ENCODE measurements at regions not wholly inside any gene's neighbourhood (a gene's known extent, or its start where the extent isn't known, plus 50 kb on each side); places are given as distances from the start of the nearest gene placed in this dataset.

DNA sequence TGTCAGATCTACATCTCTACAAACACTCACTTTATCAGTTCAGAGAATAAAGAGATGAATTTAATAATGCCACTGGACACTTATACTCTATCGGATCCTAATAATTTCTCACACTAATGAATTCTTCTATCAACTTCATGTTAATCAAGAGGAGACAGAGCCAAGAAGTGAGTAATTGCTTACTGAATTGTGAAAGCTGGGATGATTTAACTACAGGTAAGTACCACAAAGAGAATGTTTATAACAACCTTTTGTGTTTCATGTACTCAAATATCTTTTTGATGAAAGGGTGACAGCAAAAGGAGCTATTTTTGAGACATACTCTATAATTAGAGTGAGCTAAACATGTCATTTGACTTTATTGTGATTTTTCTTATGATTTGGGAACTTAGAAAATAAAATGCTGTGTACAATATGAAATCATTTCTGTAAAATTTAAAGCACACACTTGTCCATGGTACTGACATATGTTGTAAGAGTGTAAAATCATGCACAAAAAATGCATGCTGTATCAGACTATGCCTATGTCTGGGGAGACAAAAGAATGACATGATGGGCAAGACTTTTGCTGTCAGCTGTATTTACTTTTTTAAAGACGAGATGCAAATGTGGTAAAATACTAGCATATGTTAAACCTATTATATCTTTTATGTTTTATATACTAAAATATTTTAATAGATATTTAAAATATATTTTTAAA lies 361.2 kb downstream of the CCER1 start:
- in situ Hi-C loops (cut with HindIII; ENCODE audit: low sequenced_read_pairs) = no loop called here
- TF ChIP-seq, protein P1, sequence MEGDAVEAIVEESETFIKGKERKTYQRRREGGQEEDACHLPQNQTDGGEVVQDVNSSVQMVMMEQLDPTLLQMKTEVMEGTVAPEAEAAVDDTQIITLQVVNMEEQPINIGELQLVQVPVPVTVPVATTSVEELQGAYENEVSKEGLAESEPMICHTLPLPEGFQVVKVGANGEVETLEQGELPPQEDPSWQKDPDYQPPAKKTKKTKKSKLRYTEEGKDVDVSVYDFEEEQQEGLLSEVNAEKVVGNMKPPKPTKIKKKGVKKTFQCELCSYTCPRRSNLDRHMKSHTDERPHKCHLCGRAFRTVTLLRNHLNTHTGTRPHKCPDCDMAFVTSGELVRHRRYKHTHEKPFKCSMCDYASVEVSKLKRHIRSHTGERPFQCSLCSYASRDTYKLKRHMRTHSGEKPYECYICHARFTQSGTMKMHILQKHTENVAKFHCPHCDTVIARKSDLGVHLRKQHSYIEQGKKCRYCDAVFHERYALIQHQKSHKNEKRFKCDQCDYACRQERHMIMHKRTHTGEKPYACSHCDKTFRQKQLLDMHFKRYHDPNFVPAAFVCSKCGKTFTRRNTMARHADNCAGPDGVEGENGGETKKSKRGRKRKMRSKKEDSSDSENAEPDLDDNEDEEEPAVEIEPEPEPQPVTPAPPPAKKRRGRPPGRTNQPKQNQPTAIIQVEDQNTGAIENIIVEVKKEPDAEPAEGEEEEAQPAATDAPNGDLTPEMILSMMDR (IDR thresholded peaks at IDR 0.05; ENCODE audit: low read depth, low read length, missing control alignments) = no peak
- no peak for DNase-seq (ENCODE audit: low read depth)
- H3K4me3 ChIP-seq (ENCODE audit: low read depth, low read length) = no peak overlapping the region

DNA sequence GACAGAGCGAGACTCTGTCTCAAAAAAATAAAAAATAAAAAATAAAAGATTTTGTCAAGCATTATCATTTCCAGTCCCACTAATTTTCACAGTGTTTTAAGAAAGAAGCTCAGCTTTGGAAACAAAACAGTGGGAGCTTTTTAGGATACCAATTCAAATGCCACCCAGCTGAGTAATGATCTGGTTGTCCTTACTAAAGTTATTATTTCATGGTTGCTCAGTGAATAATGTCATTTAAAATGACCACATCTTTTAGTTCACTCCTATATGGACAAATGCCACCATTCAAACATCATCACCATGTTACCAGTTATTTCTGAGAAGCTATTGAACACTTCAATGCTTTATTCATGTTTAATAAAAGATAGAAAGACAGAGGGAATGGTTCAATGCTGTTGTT lies 365.0 kb downstream of the CCER1 start:
- in situ Hi-C loops (cut with HindIII; ENCODE audit: low sequenced_read_pairs) = no loop called here
- DNase-seq (ENCODE audit: low read depth) = no peak
- no peak overlapping the region for H3K4me3 ChIP-seq (ENCODE audit: low read depth, low read length)
- TF ChIP-seq, protein P1 (IDR thresholded peaks at IDR 0.05; ENCODE audit: low read depth, low read length, missing control alignments) = no peak

DNA sequence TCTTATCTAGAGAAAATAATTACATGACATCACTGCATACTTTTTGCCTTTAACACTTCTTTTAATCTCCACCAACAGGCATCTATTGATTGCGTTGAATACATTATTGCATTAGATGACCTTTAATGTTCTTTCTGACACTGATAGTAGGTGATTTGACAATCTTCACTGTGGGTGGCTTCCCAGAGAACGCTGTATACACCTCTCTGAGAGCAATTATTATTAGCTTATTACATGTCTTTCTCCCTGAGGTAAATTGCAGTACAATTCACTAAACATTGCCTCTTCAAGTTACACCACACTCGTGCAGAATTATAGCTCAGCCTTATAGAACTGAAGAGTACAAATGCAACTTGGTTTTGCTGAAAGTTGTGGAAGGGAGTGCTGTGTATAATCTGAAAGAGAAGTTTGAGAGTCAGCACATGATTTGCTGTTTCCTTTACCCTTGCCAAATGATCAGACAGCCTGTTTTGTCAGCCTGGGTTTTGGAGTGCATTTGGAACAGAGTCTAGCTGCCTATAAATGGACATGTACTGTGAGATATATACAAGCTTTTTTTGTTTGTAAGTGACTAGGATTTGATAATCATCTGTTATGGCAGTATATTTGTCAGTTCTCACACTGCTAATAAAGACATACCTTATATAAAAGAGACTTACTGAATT lies 369.2 kb downstream of the CCER1 start:
- in situ Hi-C loops (cut with HindIII; ENCODE audit: low sequenced_read_pairs) = no loop called here
- no peak for DNase-seq (ENCODE audit: low read depth)
- no peak overlapping the region for H3K4me3 ChIP-seq (ENCODE audit: low read depth, low read length)
- TF ChIP-seq, protein P1 (IDR thresholded peaks at IDR 0.05; ENCODE audit: low read depth, low read length, missing control alignments) = no peak

DNA sequence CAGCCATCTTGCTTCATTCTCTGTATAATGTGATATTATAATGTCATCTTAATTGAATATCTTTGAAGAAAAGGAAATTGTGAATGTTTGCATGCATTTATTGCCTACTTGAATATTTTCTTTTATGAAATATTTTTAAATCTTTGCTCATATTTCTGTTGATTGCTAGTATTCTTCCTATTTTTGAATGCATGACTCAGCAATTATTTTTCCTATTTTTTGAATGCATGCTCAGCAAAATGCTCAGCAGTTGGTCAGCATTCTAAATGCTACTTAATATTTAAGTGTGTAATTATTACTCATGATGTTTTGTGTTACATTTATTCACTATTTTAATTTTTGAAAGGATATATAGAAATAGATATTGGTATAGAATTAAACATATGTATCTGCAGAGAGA lies 378.3 kb downstream of the CCER1 start:
- H3K4me3 ChIP-seq (ENCODE audit: low read depth, low read length) = no peak overlapping the region
- no peak for DNase-seq (ENCODE audit: low read depth)
- TF ChIP-seq, protein P1 (IDR thresholded peaks at IDR 0.05; ENCODE audit: low read depth, low read length, missing control alignments) = no peak
- in situ Hi-C loops (cut with HindIII; ENCODE audit: low sequenced_read_pairs) = no loop called here

DNA sequence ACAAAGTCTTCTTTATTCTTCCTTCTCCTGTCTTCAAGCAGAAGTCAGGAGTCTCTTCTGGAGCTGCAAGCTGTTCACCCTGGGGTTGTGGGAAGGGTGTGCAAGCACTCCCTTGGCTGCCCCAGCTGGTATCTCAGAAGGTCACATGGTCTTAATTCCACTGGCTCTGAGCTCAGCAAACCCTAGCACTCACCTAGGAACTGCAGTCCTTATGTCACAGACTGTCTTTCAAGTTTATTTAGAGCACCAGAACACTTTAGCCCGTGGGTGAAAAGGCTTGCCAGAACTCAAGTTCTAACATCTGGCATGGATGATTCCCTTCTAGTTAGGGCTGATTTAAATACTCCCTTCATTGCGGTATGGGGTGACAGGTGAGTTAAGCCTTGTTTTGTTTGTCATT lies 379.0 kb downstream of the CCER1 start:
- TF ChIP-seq, protein P1 (IDR thresholded peaks at IDR 0.05; ENCODE audit: low read depth, low read length, missing control alignments) = no peak
- in situ Hi-C loops (cut with HindIII; ENCODE audit: low sequenced_read_pairs) = no loop called here
- no peak overlapping the region for H3K4me3 ChIP-seq (ENCODE audit: low read depth, low read length)
- no peak for DNase-seq (ENCODE audit: low read depth)

DNA sequence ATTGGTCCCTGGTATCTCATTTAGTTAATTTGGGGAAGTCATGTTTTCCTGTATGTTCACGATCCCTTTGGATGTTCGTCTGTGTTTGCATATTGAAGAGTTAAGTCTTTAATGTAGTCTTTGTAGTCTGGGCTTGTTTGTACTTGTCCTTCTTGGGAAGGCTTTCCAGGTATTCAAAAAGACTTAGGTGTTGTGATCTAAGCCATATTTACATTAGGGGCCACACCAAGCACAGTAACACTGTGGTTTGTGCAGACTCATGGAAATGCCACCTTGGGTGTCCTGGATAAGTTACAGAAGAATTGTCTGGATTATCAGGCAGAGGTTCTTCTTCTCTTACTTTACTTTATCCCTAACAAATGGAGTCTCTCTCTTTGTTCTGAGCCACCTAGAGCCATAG lies 380.3 kb downstream of the CCER1 start:
- DNase-seq (ENCODE audit: low read depth) = no peak
- TF ChIP-seq, protein P1 (IDR thresholded peaks at IDR 0.05; ENCODE audit: low read depth, low read length, missing control alignments) = no peak
- in situ Hi-C loops (cut with HindIII; ENCODE audit: low sequenced_read_pairs) = no loop called here
- H3K4me3 ChIP-seq (ENCODE audit: low read depth, low read length) = no peak overlapping the region

Data from astrocyte of the cerebellum (primary cell).